ENCODE measurements at regions not wholly inside any gene's neighbourhood (a gene's known extent, or its start where the extent isn't known, plus 50 kb on each side); places are given as distances from the start of the nearest gene placed in this dataset.
"Not testable (repeated sequence)": the region's sequence is repeated elsewhere in the genome, so short reads cannot be mapped to it uniquely, and the experiment has no call there.

DNA sequence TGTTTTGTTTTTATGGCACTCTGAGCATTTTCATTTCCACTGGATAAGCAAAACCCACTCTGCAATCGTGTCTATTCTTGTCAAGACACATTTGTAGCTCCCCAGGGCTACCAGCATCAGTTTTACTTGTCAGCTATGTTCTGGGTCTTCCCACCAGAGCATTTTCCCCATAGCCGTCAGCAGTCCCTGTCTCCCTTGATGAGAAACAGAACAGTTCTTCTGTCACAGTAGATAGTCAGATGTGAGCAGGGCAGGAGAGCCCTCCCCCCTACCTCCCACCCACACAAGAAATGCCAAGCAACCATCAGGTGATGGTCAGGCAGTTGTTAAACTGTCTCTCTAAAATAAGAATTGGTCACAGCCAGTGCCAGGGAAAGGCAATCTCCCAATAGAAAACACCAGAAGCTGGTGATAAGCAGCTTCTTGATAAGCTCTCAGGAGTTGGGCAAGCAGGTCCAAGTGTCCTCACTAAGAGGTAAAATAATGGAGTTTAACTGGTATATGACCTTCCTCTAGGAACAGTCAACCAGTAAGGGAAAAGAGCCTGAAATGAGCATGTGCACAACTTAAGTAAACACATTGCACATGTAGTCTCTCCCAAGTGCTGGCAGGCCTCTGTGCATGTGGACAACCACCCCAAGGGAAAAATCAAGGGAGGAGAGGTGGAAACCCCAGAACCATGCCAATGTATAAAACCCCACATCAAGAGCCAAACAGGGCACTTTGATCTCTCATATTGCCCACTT lies 208.2 kb downstream of the S1PR1 start:
- CTCF ChIA-PET, result no interaction called here

GRCh38 chr1:101448018-101448417 lies 211.2 kb downstream of the S1PR1 start:
- H3K27me3 ChIP-seq (replicated peaks; ENCODE audit: insufficient read depth, low read depth, low read length, poor library complexity), result no peaks in the 10 kb centered on the region
- H3K4me1 ChIP-seq (ENCODE audit: insufficient read depth, low read length, poor library complexity, severe bottlenecking), result no peaks in the 10 kb centered on the region
- POLR2A ChIA-PET (ENCODE audit: low non-redundant PET), result no interaction called here
- TF ChIP-seq EZH2 (IDR thresholded peaks at IDR 0.05; ENCODE audit: borderline replicate concordance, low read depth, low read length, poor library complexity, severe bottlenecking) (no peak), CTCF (conservative IDR thresholded peaks at IDR 0.05; ENCODE audit: low read depth, low read length) (no peak)
- H3K27ac ChIP-seq (ENCODE audit: low read depth, low read length, poor library complexity, severe bottlenecking), result no peak overlapping the region
- intact Hi-C loops (cut with micrococcal nuclease; ENCODE audit: unreplicated experiment), result no loop called here
- CTCF ChIA-PET, result no interaction called here
- no peak overlapping the region for H3K4me3 ChIP-seq (ENCODE audit: low read depth, low read length, poor library complexity, severe bottlenecking)
- BruUV-seq (replicated peaks), result no TSS peak
- no peaks in the 10 kb centered on the region for H3K9me3 ChIP-seq (ENCODE audit: low read depth, low read length, poor library complexity, severe bottlenecking)
- H3K36me3 ChIP-seq (ENCODE audit: insufficient read depth, low read length, poor library complexity, severe bottlenecking), result no peaks in the 10 kb centered on the region
- no peak for DNase-seq (ENCODE audit: low spot score)

More for the DNA sequence above, 208.2 kb downstream of the S1PR1 start:
- no peaks in the 10 kb centered on the region for H3K4me1 ChIP-seq (ENCODE audit: insufficient read depth, low read length, poor library complexity, severe bottlenecking)
- H3K27me3 ChIP-seq (replicated peaks; ENCODE audit: insufficient read depth, low read depth, low read length, poor library complexity), result no peaks in the 10 kb centered on the region
- H3K9me3 ChIP-seq (ENCODE audit: low read depth, low read length, poor library complexity, severe bottlenecking), result no peaks in the 10 kb centered on the region
- no peak overlapping the region for H3K4me3 ChIP-seq (ENCODE audit: low read depth, low read length, poor library complexity, severe bottlenecking)
- intact Hi-C loops (cut with micrococcal nuclease; ENCODE audit: unreplicated experiment), result no loop called here
- TF ChIP-seq CTCF (conservative IDR thresholded peaks at IDR 0.05; ENCODE audit: low read depth, low read length) (no peak), EZH2 (IDR thresholded peaks at IDR 0.05; ENCODE audit: borderline replicate concordance, low read depth, low read length, poor library complexity, severe bottlenecking) (no peak)
- H3K27ac ChIP-seq (ENCODE audit: low read depth, low read length, poor library complexity, severe bottlenecking), result no peak overlapping the region
- no peaks in the 10 kb centered on the region for H3K36me3 ChIP-seq (ENCODE audit: insufficient read depth, low read length, poor library complexity, severe bottlenecking)
- no peak for DNase-seq (ENCODE audit: low spot score)
- BruUV-seq (replicated peaks), result no TSS peak
- POLR2A ChIA-PET (ENCODE audit: low non-redundant PET), result no interaction called here

DNA sequence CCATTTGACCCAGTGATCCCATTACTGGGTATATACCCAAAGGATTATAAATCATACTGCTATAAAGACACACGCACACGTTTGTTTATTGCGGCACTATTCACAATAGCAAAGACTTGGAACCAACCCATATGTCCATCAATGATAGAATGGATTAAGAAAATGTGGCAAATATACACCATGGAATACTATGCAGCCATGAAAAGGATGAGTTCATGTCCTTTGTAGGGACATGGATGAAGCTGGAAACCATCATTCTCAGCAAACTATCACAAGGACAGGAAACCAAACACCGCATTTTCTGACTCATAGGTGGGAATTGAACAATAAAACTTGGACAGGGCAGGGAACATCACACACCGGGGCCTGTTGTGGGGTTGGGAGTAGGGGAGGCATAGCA lies 213.9 kb downstream of the S1PR1 start:
- H3K9me3 ChIP-seq (ENCODE audit: low read depth, low read length, poor library complexity, severe bottlenecking); DNase-seq (ENCODE audit: low spot score); CTCF ChIA-PET; H3K36me3 ChIP-seq (ENCODE audit: insufficient read depth, low read length, poor library complexity, severe bottlenecking); BruUV-seq (replicated peaks); POLR2A ChIA-PET (ENCODE audit: low non-redundant PET); H3K27ac ChIP-seq (ENCODE audit: low read depth, low read length, poor library complexity, severe bottlenecking); intact Hi-C loops (cut with micrococcal nuclease; ENCODE audit: unreplicated experiment); H3K27me3 ChIP-seq (replicated peaks; ENCODE audit: insufficient read depth, low read depth, low read length, poor library complexity); H3K4me3 ChIP-seq (ENCODE audit: low read depth, low read length, poor library complexity, severe bottlenecking); H3K4me1 ChIP-seq (ENCODE audit: insufficient read depth, low read length, poor library complexity, severe bottlenecking): not testable (repeated sequence)

DNA sequence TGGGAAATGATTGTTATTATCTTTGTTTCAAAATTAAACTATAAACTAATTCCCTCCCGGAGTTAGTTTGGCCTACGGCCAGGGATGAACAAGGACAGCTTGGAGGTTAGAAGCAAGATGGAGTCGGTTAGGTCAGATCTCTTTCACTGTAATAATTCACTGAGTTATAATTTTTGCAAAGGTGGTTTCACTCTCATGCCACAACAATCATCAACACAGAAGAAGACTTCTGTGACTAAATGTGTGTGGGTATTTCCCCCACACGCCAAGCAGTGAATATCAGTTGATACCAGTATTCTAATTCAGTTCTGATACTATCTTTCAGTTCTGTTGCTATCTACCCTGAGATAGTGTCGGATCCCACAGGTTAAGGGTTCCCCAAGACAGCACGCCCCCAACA lies 215.1 kb downstream of the S1PR1 start:
- no peak for DNase-seq (ENCODE audit: low spot score)
- no TSS peak for BruUV-seq (replicated peaks)
- Histone ChIP-seq H3K36me3 (ENCODE audit: insufficient read depth, low read length, poor library complexity, severe bottlenecking) (no peaks in the 10 kb centered on the region), H3K4me1 (ENCODE audit: insufficient read depth, low read length, poor library complexity, severe bottlenecking) (no peaks in the 10 kb centered on the region), H3K27ac (ENCODE audit: low read depth, low read length, poor library complexity, severe bottlenecking) (no peak overlapping the region), H3K4me3 (ENCODE audit: low read depth, low read length, poor library complexity, severe bottlenecking) (no peak overlapping the region), H3K9me3 (ENCODE audit: low read depth, low read length, poor library complexity, severe bottlenecking) (no peaks in the 10 kb centered on the region), H3K27me3 (replicated peaks; ENCODE audit: insufficient read depth, low read depth, low read length, poor library complexity) (no peaks in the 10 kb centered on the region)
- TF ChIP-seq EZH2 (IDR thresholded peaks at IDR 0.05; ENCODE audit: borderline replicate concordance, low read depth, low read length, poor library complexity, severe bottlenecking) (no peak), CTCF (conservative IDR thresholded peaks at IDR 0.05; ENCODE audit: low read depth, low read length) (no peak)
- intact Hi-C loops (cut with micrococcal nuclease; ENCODE audit: unreplicated experiment), result no loop called here
- POLR2A ChIA-PET (ENCODE audit: low non-redundant PET), result no interaction called here
- CTCF ChIA-PET, result no interaction called here
